ENCODE measurements at regions not wholly inside any gene's neighbourhood (a gene's known extent, or its start where the extent isn't known, plus 50 kb on each side); places are given as distances from the start of the nearest gene placed in this dataset.
"Not testable (repeated sequence)": the region's sequence is repeated elsewhere in the genome, so short reads cannot be mapped to it uniquely, and the experiment has no call there.

DNA sequence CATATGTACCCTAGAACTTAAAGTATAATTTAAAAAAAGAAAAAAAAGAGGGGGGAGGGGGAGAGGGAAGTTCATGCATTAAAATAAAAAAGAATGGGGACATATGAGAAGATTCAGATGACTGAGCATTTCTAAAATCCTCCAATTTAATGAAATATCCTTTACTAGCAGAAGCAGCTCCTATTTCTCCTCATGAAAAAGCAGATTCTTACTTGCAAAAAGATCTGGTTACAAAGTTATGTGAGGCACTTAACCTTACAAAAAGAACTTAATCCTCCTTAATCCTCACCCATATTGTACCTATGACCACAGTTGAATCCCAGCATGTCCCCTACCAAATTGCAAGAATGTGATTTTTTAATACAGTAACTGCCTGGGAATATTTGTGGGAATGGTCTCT lies 298.5 kb downstream of the SRGAP2C start:
- no peak for DNase-seq
- H3K4me3 Mint-ChIP-seq, result no peak overlapping the region
- no peak overlapping the region for H3K27ac Mint-ChIP-seq
- no peaks in the 10 kb centered on the region for H3K4me1 Mint-ChIP-seq
- H3K9me3 Mint-ChIP-seq, result peaks cover 0 to 17% (median 7%) of the 10 kb centered on the region in 7 donors
- no peak for ATAC-seq (ENCODE audit: low read depth in 2 of 2)
- H3K27me3 Mint-ChIP-seq, result peaks cover 0 to 8% (median 0%) of the 10 kb centered on the region in 3 donors
- peaks cover 0 to 4% of the 10 kb centered on the region in 2 donors for H3K36me3 Mint-ChIP-seq

DNA sequence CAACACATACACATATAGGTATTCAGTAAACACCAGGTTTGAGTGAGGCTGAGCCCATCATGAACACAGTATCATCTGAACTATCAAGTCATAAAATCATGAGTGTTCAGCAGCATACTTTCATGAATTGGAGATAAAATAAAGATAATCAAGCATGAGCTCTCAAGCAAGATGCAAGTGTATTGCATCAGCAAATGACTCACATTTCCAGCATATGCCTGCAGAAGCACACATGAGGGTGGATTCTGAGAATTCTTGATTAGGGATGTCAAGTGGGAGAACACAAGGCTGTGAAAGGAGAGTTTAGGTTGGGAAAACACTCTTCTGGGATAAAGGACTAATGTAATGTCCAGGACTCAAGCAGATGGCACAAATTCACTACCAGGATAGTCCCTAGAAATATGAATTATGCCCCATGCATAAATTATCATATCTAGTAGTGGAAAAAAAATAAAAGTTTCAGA lies 299.2 kb downstream of the SRGAP2C start:
- Mint-ChIP-seq H3K27ac (no peak overlapping the region), H3K27me3 (peaks cover 0 to 8% (median 0%) of the 10 kb centered on the region in 3 donors), H3K4me1 (no peaks in the 10 kb centered on the region), H3K9me3 (peaks cover 0 to 13% (median 7%) of the 10 kb centered on the region in 7 donors), H3K36me3 (no peaks in the 10 kb centered on the region), H3K4me3 (no peak overlapping the region)
- DNase-seq, result no peak
- ATAC-seq (ENCODE audit: low read depth in 2 of 2), result no peak

DNA sequence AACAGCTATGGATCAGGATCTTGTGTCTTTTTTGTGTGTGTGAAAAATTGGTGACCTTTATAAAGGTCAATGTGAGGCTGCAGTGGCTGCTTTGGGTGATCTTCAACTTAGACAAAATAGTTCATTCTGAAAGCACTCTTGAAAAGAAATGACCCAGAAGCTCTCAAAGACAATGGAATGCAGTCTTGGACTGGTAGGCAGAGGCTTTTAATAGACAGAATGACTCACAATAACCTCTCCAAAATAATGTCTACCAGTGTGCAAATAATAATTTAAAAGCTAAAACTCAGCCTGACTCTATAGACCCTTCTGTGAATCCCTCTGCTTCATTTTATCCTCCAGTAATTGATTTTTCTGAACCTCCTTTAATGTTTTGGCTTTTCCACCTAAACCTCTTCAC lies 310.0 kb downstream of the SRGAP2C start:
- not testable (repeated sequence) for H3K4me1 Mint-ChIP-seq; ATAC-seq (ENCODE audit: low read depth in 2 of 2); H3K4me3 Mint-ChIP-seq; H3K9me3 Mint-ChIP-seq; H3K27me3 Mint-ChIP-seq; H3K36me3 Mint-ChIP-seq; DNase-seq
- peak overlapping the region in 1 of 6 donors; percentile 36 for H3K27ac Mint-ChIP-seq

DNA sequence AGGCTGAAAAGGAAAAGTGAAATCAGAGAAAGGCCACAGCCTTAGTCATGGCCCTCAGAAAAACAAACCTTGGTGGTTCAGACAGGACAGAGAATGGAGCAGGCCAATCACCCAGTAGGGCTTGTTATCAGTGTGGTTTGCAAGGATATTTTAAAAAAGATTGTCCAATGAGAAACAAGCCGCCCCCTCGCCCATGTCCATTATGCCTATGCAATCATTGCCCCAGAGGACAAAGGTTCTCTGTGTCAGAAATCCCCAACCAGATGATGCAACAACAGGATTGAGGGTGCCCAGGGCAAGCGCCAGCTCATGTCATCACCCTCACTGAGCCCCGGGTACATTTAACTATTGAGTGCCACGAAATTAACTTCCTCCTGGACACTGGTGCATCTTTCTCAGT lies 326.7 kb downstream of the SRGAP2C start:
- peaks cover 4 to 33% (median 21%) of the 10 kb centered on the region in 7 donors for H3K9me3 Mint-ChIP-seq
- H3K27me3 Mint-ChIP-seq; H3K27ac Mint-ChIP-seq; DNase-seq; ATAC-seq (ENCODE audit: low read depth in 2 of 2); H3K4me3 Mint-ChIP-seq: not testable (repeated sequence)
- H3K36me3 Mint-ChIP-seq, result peaks cover 15 to 24% of the 10 kb centered on the region in 2 donors
- peaks cover 12 to 16% (median 14%) of the 10 kb centered on the region in 3 donors for H3K4me1 Mint-ChIP-seq

DNA sequence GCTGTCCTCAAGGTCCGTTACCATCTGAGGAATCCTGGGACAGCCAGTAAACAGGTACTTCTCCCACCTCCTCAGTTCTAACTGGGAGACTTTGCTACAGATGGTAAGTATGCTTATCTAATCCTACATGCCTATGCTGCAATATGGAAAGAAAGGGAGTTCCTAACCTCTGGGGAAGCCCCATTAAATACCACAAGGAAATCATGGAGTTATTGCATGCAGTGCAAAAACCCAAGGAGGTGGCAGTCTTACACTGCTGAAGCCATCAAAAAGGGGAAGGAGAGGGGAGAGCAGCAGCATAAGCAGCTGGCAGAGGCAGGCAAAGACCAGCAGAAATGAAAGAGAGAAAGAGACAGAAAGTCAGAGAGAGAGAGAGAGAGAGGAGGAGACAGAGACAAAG lies 327.1 kb downstream of the SRGAP2C start:
- H3K27me3 Mint-ChIP-seq; ATAC-seq (ENCODE audit: low read depth in 2 of 2); DNase-seq: not testable (repeated sequence)
- Mint-ChIP-seq H3K27ac (peak overlapping the region in 2 of 6 donors; percentile 2 to 64), H3K4me3 (peak overlapping the region in 1 of 8 donors; percentile 64), H3K36me3 (peaks cover 15 to 24% of the 10 kb centered on the region in 2 donors), H3K9me3 (peaks cover 4 to 33% (median 21%) of the 10 kb centered on the region in 7 donors), H3K4me1 (peaks cover 14 to 20% (median 18%) of the 10 kb centered on the region in 3 donors)

DNA sequence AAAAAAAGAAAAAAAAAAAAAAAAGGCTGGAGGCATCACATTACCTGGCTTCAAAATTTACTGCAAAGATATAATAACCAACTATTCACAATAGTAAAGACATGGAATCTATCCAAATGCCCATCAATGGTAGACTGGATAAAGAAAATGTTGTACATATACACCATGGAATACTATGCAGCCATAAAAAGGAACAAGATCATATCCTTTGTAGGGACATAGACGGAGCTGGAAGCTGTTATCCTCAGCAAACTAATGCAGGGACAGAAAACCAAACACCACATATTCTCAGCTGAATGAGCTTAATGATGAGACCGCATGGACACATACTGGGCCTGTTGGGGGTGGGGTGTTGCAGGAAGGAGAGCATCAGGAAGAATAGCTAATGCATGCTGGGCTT lies 330.5 kb downstream of the SRGAP2C start:
- DNase-seq, result no peak
- peaks cover 0 to 2% of the 10 kb centered on the region in 2 donors for H3K36me3 Mint-ChIP-seq
- peak overlapping the region in 1 of 8 donors; percentile 19 for H3K4me3 Mint-ChIP-seq
- H3K4me1 Mint-ChIP-seq, result peaks cover 33 to 48% (median 46%) of the 10 kb centered on the region in 3 donors
- ATAC-seq (ENCODE audit: low read depth in 2 of 2), result no peak
- peaks cover 0 to 8% (median 3%) of the 10 kb centered on the region in 7 donors for H3K9me3 Mint-ChIP-seq
- H3K27me3 Mint-ChIP-seq, result no peaks in the 10 kb centered on the region
- no peak overlapping the region for H3K27ac Mint-ChIP-seq

DNA sequence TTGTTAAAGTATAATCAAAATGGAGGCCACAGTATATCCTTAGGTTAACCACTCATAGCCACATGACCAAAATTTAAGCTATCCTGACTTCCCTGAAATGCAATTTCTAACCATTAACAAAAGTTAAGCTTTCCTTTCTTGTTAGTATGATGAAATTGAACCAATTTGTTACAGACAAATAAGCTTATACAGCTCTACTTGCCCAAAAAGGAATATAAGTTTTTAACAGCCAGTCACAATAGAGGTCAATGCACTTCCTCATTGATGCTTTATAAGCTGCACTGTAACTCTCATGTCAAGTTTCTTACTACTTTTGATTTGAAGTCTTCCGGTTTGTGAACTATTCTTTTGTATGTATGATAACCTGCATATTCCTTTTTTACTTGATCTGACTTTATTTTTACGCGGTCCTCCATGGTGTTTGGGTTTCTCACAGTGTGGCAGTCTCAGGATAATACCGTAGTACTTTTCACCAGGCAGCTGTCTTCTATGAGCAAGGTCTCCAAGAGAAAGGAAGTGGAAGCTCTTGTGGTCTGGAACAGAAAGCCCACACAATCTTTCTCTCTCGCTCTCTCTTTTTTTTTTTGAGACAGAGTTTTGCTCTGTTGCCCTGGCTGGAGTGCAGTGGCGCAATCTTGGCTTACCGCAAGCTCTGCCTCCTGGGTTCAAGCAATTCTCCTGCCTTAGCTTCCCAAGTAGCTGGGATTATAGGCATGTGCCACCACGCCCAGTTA lies 331.6 kb downstream of the SRGAP2C start:
- H3K4me1 Mint-ChIP-seq, result peaks cover 33 to 51% (median 48%) of the 10 kb centered on the region in 3 donors
- no peaks in the 10 kb centered on the region for H3K36me3 Mint-ChIP-seq
- ATAC-seq (ENCODE audit: low read depth in 2 of 2) (peak; percentile 63 to 64), DNase-seq (peak; percentile 70)
- H3K9me3 Mint-ChIP-seq, result no peaks in the 10 kb centered on the region
- H3K27me3 Mint-ChIP-seq, result no peaks in the 10 kb centered on the region
- H3K4me3 Mint-ChIP-seq, result peak overlapping the region; percentile 59 to 90 (median 80)
- H3K27ac Mint-ChIP-seq, result peak overlapping the region; percentile 44 to 96 (median 90)

DNA sequence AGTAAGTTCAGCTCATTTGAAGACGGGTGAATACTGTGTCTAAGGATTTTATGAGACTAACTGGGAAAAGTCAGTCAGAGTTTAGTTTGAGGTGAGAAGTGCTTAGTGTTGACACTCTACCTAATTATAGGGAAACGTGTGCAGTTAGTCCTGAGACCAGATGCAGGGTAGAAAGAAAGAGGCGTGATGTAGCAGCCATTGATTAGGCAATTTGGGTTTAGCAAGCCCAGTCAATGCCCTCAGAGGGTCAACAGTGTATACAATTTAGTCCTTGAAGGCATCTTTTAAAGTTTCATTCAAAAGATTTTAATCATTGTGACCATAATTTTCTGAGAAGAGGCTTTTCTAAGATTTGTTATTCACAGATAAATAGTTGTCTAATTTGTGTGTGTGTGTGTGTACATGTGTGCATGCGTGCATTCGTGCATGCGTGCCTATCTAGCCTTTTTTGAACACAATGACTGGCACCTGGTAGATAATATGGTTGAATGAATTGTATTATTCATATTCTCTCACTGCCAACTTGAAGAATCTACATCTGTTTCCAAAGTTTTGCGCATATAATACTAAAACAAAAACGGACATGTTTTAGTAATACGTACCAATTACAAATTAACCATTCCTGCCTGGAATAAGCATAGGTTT lies 332.9 kb downstream of the SRGAP2C start:
- Mint-ChIP-seq H3K4me1 (peaks cover 29 to 45% (median 43%) of the 10 kb centered on the region in 3 donors), H3K4me3 (peak overlapping the region in 7 of 8 donors; percentile 22 to 95 (median 93)), H3K27me3 (no peaks in the 10 kb centered on the region), H3K27ac (peak overlapping the region in 3 of 6 donors; percentile 34 to 96 (median 68)), H3K9me3 (no peaks in the 10 kb centered on the region), H3K36me3 (no peaks in the 10 kb centered on the region)
- ATAC-seq (ENCODE audit: low read depth in 2 of 2) (no peak), DNase-seq (no peak)

DNA sequence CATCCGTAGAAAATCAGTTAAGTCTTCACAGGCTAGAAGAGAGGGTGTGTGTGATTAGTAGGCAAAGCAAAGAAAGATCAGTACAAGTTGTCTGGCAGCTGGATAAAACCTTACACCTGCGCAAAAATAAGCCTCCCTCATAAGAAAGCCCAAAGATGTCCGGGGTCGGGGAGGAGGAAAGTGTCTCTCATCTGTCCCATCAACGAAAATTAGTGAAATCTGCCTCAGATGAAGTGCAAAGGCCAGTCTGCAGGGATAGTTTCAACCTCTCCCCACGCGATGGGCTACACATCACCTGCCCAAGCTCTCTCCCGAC lies 333.9 kb downstream of the SRGAP2C start:
- Mint-ChIP-seq H3K9me3 (no peaks in the 10 kb centered on the region), H3K4me1 (peaks cover 29 to 45% (median 43%) of the 10 kb centered on the region in 3 donors), H3K27ac (peak overlapping the region in 5 of 6 donors; percentile 31 to 85 (median 82)), H3K4me3 (peak overlapping the region; percentile 62 to 96 (median 94)), H3K27me3 (no peaks in the 10 kb centered on the region), H3K36me3 (no peaks in the 10 kb centered on the region)
- ATAC-seq (ENCODE audit: low read depth in 2 of 2) (no peak), DNase-seq (no peak)

DNA sequence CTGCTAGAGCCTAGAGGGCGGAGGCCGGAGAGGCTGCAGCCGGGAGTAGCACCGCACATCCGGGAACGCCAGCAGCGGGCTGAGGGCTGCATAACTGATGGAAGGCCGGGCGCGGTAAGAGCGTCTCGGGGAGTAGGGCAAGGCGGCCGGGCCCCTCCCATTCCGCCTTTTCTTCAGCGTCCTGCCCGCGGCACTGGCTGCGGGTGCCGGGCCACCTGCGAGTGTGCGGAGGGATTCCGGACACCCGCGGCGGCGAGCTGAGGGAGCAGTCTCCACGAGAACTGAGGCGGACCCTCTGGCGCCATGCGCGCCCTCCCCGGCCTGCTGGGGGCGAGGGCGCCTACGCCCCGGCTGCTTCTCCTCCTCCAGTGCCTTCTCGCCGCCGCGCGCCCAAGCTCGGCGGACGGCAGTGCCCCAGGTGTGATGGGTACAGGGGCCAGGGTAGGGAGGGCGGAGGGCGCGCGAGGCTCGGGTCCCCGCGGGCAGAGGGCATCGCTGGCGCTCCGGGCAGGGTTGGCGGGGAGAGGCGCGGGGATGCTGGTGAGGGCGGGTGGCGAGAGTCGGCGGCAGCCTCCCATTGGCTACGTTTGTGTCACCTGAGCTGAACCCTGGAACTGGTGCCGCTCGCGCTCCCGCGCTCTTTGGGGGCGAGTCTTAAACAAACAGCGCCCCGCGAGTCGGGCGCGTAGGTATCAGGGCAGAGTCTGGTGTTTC lies 334.4 kb downstream of the SRGAP2C start:
- peak; percentile 76 for DNase-seq
- H3K9me3 Mint-ChIP-seq, result no peaks in the 10 kb centered on the region
- H3K4me3 Mint-ChIP-seq, result peak overlapping the region; percentile 62 to 96 (median 94)
- no peaks in the 10 kb centered on the region for H3K36me3 Mint-ChIP-seq
- peak; percentile 82 to 84 for ATAC-seq (ENCODE audit: low read depth in 2 of 2)
- H3K4me1 Mint-ChIP-seq, result peaks cover 29 to 45% (median 43%) of the 10 kb centered on the region in 3 donors
- no peaks in the 10 kb centered on the region for H3K27me3 Mint-ChIP-seq
- peak overlapping the region; percentile 65 to 97 (median 87) for H3K27ac Mint-ChIP-seq

DNA sequence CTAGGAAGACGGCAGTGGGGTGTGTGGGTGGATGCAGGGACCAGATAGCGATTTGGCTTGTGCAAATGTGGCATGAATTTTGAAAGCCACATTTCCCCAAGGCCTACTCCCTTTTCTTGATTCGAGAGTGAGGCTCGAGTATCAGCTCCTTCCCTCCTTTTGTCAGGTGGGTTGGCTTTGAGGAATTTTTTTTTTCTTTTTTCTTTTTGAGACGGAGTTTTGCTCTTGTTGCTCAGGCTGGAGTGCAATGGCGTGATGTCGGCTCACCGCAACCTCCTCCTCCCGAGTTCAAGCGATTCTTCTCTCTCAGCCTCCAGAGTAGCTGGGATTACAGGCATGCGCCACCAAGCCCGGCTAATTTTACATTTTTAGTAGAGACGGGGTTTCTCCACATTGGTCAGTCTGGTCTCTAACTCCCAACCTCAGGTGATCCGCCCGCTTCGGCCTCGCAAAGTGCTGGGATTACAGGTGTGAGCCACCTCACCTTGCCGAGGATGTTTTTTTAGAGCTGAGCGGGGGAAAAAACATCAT lies 335.0 kb downstream of the SRGAP2C start:
- not testable (repeated sequence) for H3K9me3 Mint-ChIP-seq; ATAC-seq (ENCODE audit: low read depth in 2 of 2); H3K27me3 Mint-ChIP-seq; DNase-seq; H3K36me3 Mint-ChIP-seq
- peak overlapping the region; percentile 65 to 97 (median 87) for H3K27ac Mint-ChIP-seq
- peaks cover 29 to 45% (median 43%) of the 10 kb centered on the region in 3 donors for H3K4me1 Mint-ChIP-seq
- peak overlapping the region; percentile 62 to 96 (median 94) for H3K4me3 Mint-ChIP-seq

DNA sequence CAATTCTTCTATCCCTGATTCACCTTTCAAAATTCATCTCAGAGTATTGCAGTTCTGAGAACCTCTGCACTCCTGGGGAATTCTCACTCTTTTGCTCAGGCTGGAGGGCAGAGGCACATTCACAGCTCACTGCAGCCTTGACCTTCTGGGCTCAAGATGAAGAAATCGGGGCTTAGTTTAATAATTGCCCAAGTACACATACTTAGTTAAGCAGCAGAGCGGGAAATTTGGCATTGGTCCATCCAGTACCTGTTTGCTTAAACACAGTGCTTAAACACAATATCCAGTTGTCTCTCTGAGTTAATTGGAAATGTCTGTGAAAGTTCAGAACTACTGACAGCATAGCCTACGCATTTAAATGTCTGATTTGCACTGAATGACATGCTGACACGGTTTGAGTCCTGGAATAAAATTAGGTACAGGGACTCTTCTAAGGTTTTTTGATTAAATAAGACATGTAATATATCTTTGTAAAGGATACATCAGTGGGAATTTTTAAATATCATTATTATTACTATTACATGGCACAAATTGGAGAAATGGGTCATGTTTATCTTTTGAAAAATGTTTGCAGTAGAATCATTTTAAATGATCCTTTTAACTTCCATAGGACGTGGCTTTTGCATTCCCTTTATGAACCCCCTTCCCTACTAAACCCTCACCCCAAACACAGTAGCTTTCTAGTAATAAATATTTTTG lies 337.4 kb downstream of the SRGAP2C start:
- peaks cover 16 to 28% (median 27%) of the 10 kb centered on the region in 3 donors for H3K4me1 Mint-ChIP-seq
- ATAC-seq (ENCODE audit: low read depth in 2 of 2), result no peak
- no peaks in the 10 kb centered on the region for H3K36me3 Mint-ChIP-seq
- DNase-seq, result no peak
- H3K27me3 Mint-ChIP-seq, result no peaks in the 10 kb centered on the region
- H3K27ac Mint-ChIP-seq, result peak overlapping the region in 1 of 6 donors; percentile 72
- no peaks in the 10 kb centered on the region for H3K9me3 Mint-ChIP-seq
- peak overlapping the region in 1 of 8 donors; percentile 48 for H3K4me3 Mint-ChIP-seq

DNA sequence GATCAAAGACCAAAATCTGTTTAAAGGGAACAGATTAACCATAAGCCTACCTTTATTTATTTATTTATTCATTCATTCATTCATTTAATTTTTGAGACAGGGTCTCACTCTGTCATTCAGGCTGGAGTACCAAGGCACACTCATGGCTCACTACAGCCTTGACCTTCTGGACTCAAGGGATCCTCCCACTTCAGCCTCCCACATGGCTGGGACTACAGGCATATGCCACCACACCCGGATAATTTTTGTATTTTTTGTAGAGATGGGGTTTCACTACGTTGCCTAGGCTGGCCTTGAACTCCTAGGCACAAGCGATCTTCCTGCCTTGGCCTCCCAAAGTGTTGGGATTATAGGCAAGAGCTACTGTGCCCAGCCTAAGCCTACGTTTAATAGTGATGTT lies 338.3 kb downstream of the SRGAP2C start:
- not testable (repeated sequence) for H3K27ac Mint-ChIP-seq; ATAC-seq (ENCODE audit: low read depth in 2 of 2); DNase-seq; H3K36me3 Mint-ChIP-seq; H3K27me3 Mint-ChIP-seq; H3K4me3 Mint-ChIP-seq; H3K9me3 Mint-ChIP-seq
- H3K4me1 Mint-ChIP-seq, result peaks cover 11 to 20% (median 18%) of the 10 kb centered on the region in 3 donors
